ENCODE measurements at regions not wholly inside any gene's neighbourhood (a gene's known extent, or its start where the extent isn't known, plus 50 kb on each side); places are given as distances from the start of the nearest gene placed in this dataset.

DNA sequence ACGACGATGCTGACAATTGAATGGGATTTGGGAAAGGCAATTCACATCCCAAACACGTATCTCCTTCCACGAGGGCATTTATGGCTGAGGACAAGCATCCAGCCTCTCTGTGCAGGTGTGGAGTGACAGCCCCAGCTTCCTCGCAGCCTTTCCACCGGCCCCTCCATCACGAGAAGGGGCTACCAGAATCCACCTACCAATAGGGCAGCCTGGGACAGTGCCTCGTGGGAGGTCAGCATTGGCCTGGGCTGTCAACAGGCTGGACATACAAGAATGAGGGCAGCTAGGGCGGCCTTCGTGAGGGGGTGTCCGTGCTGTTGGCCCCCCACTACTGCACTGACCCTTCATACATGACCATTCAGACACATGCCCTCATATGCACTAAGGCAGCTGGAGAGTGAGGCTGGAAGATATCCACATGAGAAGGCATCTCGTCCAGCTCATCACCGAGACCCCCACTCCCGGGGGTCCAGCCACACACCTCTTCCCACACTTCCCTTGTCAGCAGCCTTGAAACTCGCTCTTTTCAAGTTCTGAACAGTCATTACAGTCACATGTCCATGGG lies 81.0 kb upstream of the ADRA2C start:
- no peak for FAIRE-seq
- DNase-seq (ENCODE audit: low spot score in 2 of 2) = no peak

- FAIRE-seq = no peak
- DNase-seq (ENCODE audit: low spot score in 2 of 2) = no peak
Observed at GRCh38 chr4:3684546-3684945, 81.6 kb upstream of the ADRA2C start.

GRCh38 chr4:3683744-3684421 lies 82.3 kb upstream of the ADRA2C start:
- FAIRE-seq (no peak), DNase-seq (ENCODE audit: low spot score in 2 of 2) (no peak)

- FAIRE-seq = no peak
- no peak for DNase-seq (ENCODE audit: low spot score in 2 of 2)
Observed at GRCh38 chr4:3683077-3683743, 83.0 kb upstream of the ADRA2C start.

GRCh38 chr4:3682236-3683076 lies 83.7 kb upstream of the ADRA2C start:
- DNase-seq (ENCODE audit: low spot score in 2 of 2) = no peak
- FAIRE-seq = no peak

- no peak for FAIRE-seq
- no peak for DNase-seq (ENCODE audit: low spot score in 2 of 2)
Observed at GRCh38 chr4:3681191-3681590, 85.0 kb upstream of the ADRA2C start.

GRCh38 chr4:3680656-3681055 lies 85.5 kb upstream of the ADRA2C start:
- DNase-seq (ENCODE audit: low spot score in 2 of 2) (no peak), FAIRE-seq (no peak)

DNA sequence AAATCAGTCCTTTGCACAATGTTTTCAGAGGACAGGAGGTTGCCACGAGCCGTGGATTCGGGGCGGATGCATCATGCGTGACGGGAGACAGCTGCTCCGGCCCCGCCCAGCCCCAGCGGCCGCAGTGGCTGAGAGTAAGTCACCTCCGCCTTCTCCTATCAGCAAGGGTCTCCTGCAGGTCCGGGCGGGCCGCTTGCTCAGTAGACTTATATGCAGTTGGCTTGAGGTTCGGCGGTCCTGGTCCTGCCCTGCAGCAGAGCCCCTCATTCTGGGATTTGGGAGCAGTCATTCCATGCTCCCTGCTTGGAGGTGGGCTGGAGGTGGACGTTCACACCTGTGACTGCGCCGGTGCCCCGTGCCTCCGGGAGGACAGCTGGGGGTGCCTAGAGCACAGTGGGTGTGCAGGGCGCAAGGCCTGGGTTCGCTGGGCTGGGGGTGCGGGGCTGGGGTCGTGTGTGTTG lies 86.3 kb upstream of the ADRA2C start:
- FAIRE-seq (no peak), DNase-seq (ENCODE audit: low spot score in 2 of 2) (no peak)

DNA sequence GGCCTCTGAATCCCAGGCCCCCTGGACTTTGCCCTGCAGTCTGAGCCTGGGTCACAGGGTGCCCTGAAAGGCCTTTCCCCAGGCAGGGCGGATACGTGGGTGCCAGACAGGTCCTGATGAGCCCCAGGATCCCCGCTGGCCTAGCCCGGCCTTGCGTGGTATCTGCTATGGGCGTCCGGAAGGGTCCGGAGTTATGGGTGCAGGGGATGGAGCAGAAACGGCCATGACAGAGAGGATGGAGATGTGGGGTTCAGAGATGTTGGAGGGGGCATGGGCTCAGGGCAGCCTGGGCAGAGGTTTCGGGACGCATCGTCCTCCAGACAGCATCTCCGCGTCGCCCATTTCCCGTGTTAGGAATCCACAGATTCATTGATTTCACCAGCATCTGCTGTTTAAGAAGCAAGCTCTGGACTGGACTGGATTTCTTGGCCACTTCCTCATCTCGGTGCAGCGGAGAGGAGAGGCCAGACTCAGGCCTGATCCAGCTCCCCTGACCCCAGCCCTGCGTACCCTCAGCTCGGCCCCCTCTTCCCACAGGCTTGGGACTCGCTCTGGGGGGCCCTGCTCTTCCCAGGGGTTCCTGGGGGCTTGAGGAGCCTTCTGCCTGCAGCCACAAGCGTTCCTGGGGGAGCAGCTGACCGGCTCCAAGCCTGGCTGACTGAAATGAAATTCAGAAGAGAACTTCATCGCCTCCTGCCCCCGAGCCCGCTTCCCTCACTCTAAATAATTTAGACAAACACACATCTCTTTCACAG lies 86.9 kb upstream of the ADRA2C start:
- FAIRE-seq (no peak), DNase-seq (ENCODE audit: low spot score in 2 of 2) (no peak)

GRCh38 chr4:3677748-3678070 lies 88.5 kb upstream of the ADRA2C start:
- FAIRE-seq (no peak), DNase-seq (ENCODE audit: low spot score in 2 of 2) (no peak)

DNA sequence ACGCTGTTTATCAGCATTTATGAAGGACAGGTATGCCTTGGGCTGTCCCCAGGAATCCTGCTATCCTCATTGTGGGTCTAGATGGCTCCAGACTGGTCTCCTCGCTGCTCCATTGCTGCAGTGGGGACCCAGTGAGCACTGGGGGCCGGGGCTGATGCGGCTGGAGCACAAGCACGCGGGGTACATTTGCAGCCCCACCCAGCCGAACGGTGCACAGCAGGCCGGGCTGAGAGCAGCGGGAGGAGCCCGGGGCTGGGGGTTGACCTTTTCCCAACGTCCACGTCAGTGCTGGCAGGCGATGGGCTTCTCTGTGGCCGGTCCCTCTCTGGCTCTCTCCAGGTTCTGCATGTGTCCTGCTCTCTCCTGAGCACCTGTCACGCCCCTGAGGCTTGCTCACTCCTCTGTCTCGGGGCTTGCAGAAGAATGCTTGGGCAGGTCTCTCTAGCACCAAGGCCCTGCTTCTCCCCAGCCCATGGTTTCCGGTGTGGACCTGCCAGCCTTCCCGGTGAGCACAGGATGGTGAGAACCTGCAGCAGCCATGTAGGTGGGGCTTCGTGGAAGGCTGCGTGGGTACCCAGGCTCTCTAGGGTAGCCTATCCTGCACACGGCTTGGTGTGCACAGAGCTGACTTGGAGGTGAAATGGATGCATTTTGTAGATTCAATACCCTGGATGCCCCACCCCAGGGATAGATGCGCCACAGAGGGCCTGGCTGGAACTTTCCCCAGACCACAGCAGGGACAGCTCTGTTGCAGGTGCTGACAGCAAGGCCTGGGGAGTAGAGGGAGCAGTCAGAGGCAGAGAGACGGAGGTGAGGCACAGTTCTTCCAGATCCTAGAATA lies 89.1 kb upstream of the ADRA2C start:
- DNase-seq (ENCODE audit: low spot score in 2 of 2) (no peak), FAIRE-seq (no peak)

DNA sequence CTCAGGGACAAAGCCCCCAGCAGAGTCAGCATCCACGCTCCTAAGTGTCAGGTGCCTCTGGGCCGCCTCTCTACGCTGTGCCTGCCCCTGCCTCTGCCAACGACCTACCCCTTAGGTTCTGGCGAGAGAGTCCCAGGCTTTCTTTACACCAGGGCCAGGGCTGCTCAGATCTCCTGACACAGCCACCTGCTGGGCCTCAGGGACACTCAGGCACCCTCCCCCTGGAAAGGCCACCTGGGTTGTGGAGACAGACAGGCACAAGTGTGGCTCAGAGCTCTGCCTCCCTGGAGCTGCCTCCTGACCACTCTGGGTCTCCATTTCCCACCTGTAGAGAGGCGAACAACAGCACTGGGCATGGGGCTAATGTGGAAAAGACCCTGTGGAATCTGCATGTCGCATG lies 90.0 kb upstream of the ADRA2C start:
- no peak for DNase-seq (ENCODE audit: low spot score in 2 of 2)
- FAIRE-seq = no peak

DNA sequence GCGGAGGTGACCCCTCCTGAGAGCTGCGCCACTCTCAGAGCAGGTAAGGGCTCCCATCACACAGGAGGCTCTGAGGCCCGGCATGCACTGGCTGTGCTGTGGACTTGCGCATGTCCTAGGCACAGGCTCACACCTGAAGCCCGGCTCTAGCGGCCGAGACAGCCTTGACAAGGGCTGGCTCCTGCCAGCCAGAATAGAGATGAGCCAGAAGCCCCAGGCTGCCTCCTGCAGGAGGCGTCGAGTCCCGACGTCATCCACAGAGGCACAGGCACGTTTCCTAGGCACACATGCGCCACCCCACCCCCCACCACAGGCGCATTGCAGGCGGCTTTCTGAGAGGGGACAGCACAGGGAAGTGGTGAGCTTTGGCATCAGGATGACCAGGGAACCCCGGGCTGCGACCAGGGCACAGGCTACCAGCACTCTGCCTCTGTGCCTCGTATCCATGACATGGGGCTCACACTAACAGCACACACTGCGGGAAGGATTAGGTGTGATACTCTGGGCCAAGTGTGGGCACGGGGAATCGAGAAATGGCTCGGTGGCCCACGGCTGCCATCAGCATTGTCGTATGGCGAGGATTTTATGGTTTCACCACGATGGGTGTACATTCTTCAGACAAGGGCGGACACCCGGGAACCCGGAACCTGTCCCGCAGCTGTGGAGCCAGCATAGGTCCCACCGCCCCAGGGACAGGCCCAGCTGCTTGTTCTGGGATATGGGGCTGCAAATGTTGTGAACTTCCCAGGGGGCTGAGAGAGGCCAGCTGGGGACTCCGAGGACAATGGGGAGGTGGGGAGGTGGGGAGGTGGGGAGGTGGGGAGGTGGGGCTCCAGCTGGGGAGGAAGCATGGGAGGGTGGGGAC lies 90.7 kb upstream of the ADRA2C start:
- no peak for FAIRE-seq
- no peak for DNase-seq (ENCODE audit: low spot score in 2 of 2)

DNA sequence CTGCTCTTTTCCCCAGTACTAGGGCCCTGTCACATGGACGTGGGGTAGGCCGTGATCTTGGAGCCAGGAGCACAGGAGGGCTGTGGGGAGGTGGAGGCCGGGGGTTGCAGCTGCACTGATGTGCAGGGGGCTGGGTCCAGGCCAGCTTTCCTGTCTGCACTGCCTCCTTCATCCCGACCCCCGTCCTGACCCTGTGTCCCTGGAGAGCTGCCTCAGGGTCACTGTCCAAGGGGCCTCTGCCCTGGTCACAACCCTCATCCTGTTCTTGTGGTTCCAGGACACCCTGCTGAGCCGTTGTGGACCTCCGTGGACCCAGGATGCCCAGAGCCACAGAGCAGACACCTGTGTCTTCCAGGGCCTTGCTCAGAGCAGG lies 91.7 kb upstream of the ADRA2C start:
- no peak for DNase-seq (ENCODE audit: low spot score in 2 of 2)

DNA sequence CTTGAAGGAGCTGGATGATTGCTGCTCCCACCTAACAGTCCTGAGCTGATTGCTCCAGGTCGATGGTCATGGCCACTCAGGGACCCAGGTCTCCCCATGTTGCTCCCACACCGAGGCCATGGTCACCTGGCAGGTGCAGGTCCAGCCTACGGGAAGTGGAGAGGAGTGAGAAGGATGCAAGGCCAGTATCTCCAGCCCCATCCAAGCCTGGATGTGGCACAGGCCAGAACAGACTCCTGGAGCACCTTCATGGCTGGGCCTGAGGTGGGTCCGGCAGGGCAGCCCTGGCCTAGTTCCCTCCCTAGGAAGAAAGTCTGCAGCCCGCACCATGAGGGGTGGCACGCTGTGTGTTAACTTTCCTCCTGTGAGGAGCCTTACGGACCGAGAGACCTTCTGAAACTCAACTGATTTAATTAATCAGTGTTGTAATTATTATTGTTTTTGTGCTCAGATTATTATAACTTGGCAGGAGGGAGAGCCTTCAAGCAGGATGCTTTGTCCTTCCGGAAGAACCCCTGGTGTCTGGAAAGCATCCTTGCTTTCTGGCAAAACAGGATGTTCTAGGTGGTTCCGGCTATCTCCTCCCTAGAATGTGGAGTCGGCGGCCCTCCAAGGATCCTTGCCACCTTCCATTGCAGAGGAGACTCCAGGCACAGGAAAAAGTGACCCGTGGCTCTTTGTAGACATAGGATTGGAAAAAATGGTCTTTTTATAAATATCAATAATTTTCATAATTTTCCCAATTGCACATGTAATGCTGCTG lies 92.3 kb upstream of the ADRA2C start:
- DNase-seq (ENCODE audit: low spot score in 2 of 2) (no peak), FAIRE-seq (no peak)

More for the DNA sequence above, 91.7 kb upstream of the ADRA2C start:
- FAIRE-seq = no peak

DNA sequence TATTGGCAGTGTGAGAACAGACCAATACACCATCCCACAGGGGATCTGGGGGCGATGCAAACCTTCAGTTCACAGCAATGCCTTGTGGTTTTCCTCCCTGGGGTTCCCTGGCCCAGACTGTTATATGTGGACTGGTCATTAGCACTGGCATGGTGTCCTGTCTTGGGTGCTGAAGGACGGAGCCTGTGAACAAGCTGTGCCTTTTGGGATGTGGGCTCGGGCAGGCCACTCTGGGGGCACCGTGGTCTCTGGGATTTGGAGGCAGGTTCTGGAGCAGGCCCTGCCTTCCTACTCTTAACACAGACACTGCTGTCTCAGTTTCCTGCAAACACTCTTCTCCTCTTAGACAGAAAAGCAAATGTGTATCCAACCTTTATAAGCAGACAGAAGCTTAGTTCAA lies 93.0 kb upstream of the ADRA2C start:
- no peak for DNase-seq (ENCODE audit: low spot score in 2 of 2)
- FAIRE-seq = no peak

- DNase-seq (ENCODE audit: low spot score in 2 of 2) (no peak), FAIRE-seq (no peak)
Observed at GRCh38 chr4:3672465-3672831, 93.7 kb upstream of the ADRA2C start.

Measured in frontal cortex (tissue), 3 donors.